ENCODE measurements at regions not wholly inside any gene's neighbourhood (a gene's known extent, or its start where the extent isn't known, plus 50 kb on each side); places are given as distances from the start of the nearest gene placed in this dataset.
A peak's percentile ranks its signal among the peaks of the same experiment; 100 is the strongest.

- no peak overlapping the region for H3K4me3 ChIP-seq (ENCODE audit: low read depth, low read length)
- DNase-seq (ENCODE audit: low read depth), result no peak
- TF ChIP-seq CTCF (IDR thresholded peaks at IDR 0.05; ENCODE audit: low read depth, low read length, missing control alignments), result no peak
- in situ Hi-C loops (cut with HindIII; ENCODE audit: low sequenced_read_pairs), result no loop called here
Observed at GRCh38 chr1:208928349-208929010, 655.0 kb upstream of the CAMK1G start.

GRCh38 chr1:208929575-208929974, 653.9 kb upstream of the CAMK1G start:
- no peak overlapping the region for H3K4me3 ChIP-seq (ENCODE audit: low read depth, low read length)
- in situ Hi-C loops (cut with HindIII; ENCODE audit: low sequenced_read_pairs), result no loop called here
- peak; percentile 49 for DNase-seq (ENCODE audit: low read depth)
- TF ChIP-seq CTCF (IDR thresholded peaks at IDR 0.05; ENCODE audit: low read depth, low read length, missing control alignments), result no peak

GRCh38 chr1:208931936-208932335, 651.6 kb upstream of the CAMK1G start:
- no peak for TF ChIP-seq CTCF (IDR thresholded peaks at IDR 0.05; ENCODE audit: low read depth, low read length, missing control alignments)
- H3K4me3 ChIP-seq (ENCODE audit: low read depth, low read length), result no peak overlapping the region
- no peak for DNase-seq (ENCODE audit: low read depth)
- in situ Hi-C loops (cut with HindIII; ENCODE audit: low sequenced_read_pairs), result no loop called here

GRCh38 chr1:208933984-208934525, 649.5 kb upstream of the CAMK1G start:
- no peak for DNase-seq (ENCODE audit: low read depth)
- TF ChIP-seq CTCF (IDR thresholded peaks at IDR 0.05; ENCODE audit: low read depth, low read length, missing control alignments), result no peak
- in situ Hi-C loops (cut with HindIII; ENCODE audit: low sequenced_read_pairs), result no loop called here
- no peak overlapping the region for H3K4me3 ChIP-seq (ENCODE audit: low read depth, low read length)

GRCh38 chr1:208934933-208935332, 648.6 kb upstream of the CAMK1G start:
- DNase-seq (ENCODE audit: low read depth), result no peak
- in situ Hi-C loops (cut with HindIII; ENCODE audit: low sequenced_read_pairs), result no loop called here
- TF ChIP-seq CTCF (IDR thresholded peaks at IDR 0.05; ENCODE audit: low read depth, low read length, missing control alignments), result no peak
- no peak overlapping the region for H3K4me3 ChIP-seq (ENCODE audit: low read depth, low read length)

GRCh38 chr1:208935517-208936187, 647.9 kb upstream of the CAMK1G start:
- in situ Hi-C loops (cut with HindIII; ENCODE audit: low sequenced_read_pairs), result no loop called here
- no peak overlapping the region for H3K4me3 ChIP-seq (ENCODE audit: low read depth, low read length)
- TF ChIP-seq CTCF (IDR thresholded peaks at IDR 0.05; ENCODE audit: low read depth, low read length, missing control alignments), result no peak
- DNase-seq (ENCODE audit: low read depth), result no peak

Measured in astrocyte of the cerebellum (primary cell).